GM21423 (cell line): ENCODE measurements at regions not wholly inside any gene's neighbourhood (a gene's known extent, or its start where the extent isn't known, plus 50 kb on each side); places are given as distances from the start of the nearest gene placed in this dataset.

Source experiments
- ATAC-seq: cut with Tn5 transposase; IDR thresholded peaks from one replicate; pipeline ENCODE4 v1.9.1; 2021; ENCODE audit warnings: mild to moderate bottlenecking, moderate library complexity; ENCODE audit not compliant: unreplicated experiment

- no peak for ATAC-seq
These were observed 458.3 kb upstream of the CITED2 start for GRCh38 chr6:139832493-139833305.

GRCh38 chr6:139829576-139829975 lies 455.1 kb upstream of the CITED2 start:
- ATAC-seq = no peak

GRCh38 chr6:139828751-139829519 lies 454.5 kb upstream of the CITED2 start:
- ATAC-seq = no peak

- ATAC-seq = no peak
These were observed 451.5 kb upstream of the CITED2 start for GRCh38 chr6:139825935-139826374.

GRCh38 chr6:139824864-139825263 lies 450.4 kb upstream of the CITED2 start:
- ATAC-seq = no peak

- no peak for ATAC-seq
These were observed 449.3 kb upstream of the CITED2 start for GRCh38 chr6:139823808-139824126.

GRCh38 chr6:139823099-139823807 lies 448.8 kb upstream of the CITED2 start:
- ATAC-seq = no peak

GRCh38 chr6:139821676-139822223 lies 447.3 kb upstream of the CITED2 start:
- ATAC-seq = no peak

- no peak for ATAC-seq
These were observed 445.8 kb upstream of the CITED2 start for GRCh38 chr6:139820210-139820609.

- no peak for ATAC-seq
These were observed 445.3 kb upstream of the CITED2 start for GRCh38 chr6:139819776-139820175.

- ATAC-seq = no peak
These were observed 438.5 kb upstream of the CITED2 start for GRCh38 chr6:139812939-139813338.

GRCh38 chr6:139801571-139802321 lies 427.3 kb upstream of the CITED2 start:
- no peak for ATAC-seq

GRCh38 chr6:139800837-139801236 lies 426.4 kb upstream of the CITED2 start:
- ATAC-seq = peak; percentile 71

GRCh38 chr6:139790527-139790926 lies 416.1 kb upstream of the CITED2 start:
- no peak for ATAC-seq

- ATAC-seq = no peak
These were observed 409.8 kb upstream of the CITED2 start for GRCh38 chr6:139784222-139784769.

GRCh38 chr6:139779988-139780774 lies 405.7 kb upstream of the CITED2 start:
- no peak for ATAC-seq

GRCh38 chr6:139778688-139779087 lies 404.2 kb upstream of the CITED2 start:
- no peak for ATAC-seq

GRCh38 chr6:139778106-139778505 lies 403.7 kb upstream of the CITED2 start:
- ATAC-seq = no peak

GRCh38 chr6:139777202-139777970 lies 402.9 kb upstream of the CITED2 start:
- no peak for ATAC-seq
